ENCODE measurements at regions not wholly inside any gene's neighbourhood (a gene's known extent, or its start where the extent isn't known, plus 50 kb on each side); places are given as distances from the start of the nearest gene placed in this dataset.

DNA sequence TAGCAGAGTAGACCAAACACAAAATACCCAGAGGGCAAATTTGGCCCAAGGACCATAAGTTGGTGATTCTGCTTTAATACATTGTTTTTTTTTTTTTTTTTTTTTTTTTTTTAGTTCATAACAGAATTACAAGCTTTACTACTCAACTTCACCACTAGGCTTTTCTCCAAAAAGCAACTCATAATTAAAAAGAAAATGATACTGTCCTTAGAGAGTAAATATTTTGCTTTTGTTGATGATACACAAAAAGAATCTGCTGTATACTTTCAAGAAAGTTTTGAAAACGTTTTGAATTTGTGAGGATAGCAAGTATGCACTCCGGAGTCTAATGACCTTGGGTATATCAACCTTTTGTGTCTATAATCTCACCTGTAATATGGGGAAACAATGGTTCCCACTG is 68.9 kb upstream of the LMO3 start:
- Histone ChIP-seq H3K27ac (ENCODE audit: low read length) (no peak overlapping the region), H3K27me3 (ENCODE audit: control insufficient read depth, insufficient read depth, low read length) (no peaks in the 10 kb centered on the region), H3K36me3 (ENCODE audit: control insufficient read depth, insufficient read depth, low read length) (no peaks in the 10 kb centered on the region), H3K9me3 (ENCODE audit: control insufficient read depth, insufficient read depth, low read length) (no peaks in the 10 kb centered on the region), H3K4me3 (ENCODE audit: low read length) (no peak overlapping the region), H3K4me1 (ENCODE audit: control insufficient read depth, insufficient read depth, low read length) (no peaks in the 10 kb centered on the region)
- 54% methylated on average over 2 of the region's 2 CpGs for WGBS (ENCODE audit: insufficient coverage)
- ATAC-seq (no peak), DNase-seq (no peak)
- Mint-ChIP-seq H3K36me3 (no peaks in the 10 kb centered on the region), H3K4me1 (no peaks in the 10 kb centered on the region), H3K27me3 (ENCODE audit: low read depth in 2 of 2) (no peaks in the 10 kb centered on the region), H3K27ac (no peak overlapping the region), H3K9me3 (peaks cover 4 to 16% of the 10 kb centered on the region in 2 donors), H3K4me3 (no peak overlapping the region)
- TF ChIP-seq, protein P1, sequence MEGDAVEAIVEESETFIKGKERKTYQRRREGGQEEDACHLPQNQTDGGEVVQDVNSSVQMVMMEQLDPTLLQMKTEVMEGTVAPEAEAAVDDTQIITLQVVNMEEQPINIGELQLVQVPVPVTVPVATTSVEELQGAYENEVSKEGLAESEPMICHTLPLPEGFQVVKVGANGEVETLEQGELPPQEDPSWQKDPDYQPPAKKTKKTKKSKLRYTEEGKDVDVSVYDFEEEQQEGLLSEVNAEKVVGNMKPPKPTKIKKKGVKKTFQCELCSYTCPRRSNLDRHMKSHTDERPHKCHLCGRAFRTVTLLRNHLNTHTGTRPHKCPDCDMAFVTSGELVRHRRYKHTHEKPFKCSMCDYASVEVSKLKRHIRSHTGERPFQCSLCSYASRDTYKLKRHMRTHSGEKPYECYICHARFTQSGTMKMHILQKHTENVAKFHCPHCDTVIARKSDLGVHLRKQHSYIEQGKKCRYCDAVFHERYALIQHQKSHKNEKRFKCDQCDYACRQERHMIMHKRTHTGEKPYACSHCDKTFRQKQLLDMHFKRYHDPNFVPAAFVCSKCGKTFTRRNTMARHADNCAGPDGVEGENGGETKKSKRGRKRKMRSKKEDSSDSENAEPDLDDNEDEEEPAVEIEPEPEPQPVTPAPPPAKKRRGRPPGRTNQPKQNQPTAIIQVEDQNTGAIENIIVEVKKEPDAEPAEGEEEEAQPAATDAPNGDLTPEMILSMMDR (IDR thresholded peaks at IDR 0.05) = no peak
- intact Hi-C loops (cut with micrococcal nuclease) = no loop called here

DNA sequence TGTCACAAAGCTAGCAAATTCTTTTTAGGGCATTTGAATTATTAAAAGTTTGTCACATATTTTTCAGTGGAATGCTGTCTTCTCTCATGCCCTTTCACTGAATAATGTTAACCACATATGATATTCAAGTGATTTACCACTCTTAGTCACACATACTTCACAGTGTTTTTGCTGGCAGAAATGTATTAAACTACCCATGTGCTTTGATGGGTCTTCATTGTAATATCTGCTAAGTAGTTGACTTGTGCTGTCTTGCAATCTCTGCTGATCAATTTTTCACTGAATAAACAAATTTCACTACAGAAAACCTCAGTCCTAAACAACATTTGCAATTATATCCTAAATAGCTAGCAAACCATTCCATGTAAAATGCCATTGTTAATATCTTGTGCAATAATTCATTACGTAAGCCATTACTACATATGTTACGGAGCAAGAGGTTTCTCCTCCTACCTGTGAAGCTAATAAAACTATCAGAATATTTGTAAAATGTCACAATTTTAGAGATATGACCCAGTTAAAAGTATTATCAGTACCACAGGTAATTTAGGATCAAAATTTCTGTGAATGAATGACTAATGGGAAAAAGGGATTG is 64.6 kb upstream of the LMO3 start:
- Histone ChIP-seq H3K27me3 (ENCODE audit: control insufficient read depth, insufficient read depth, low read length) (no peaks in the 10 kb centered on the region), H3K27ac (ENCODE audit: low read length) (no peak overlapping the region), H3K9me3 (ENCODE audit: control insufficient read depth, insufficient read depth, low read length) (no peaks in the 10 kb centered on the region), H3K36me3 (ENCODE audit: control insufficient read depth, insufficient read depth, low read length) (no peaks in the 10 kb centered on the region), H3K4me1 (ENCODE audit: control insufficient read depth, insufficient read depth, low read length) (no peaks in the 10 kb centered on the region), H3K4me3 (ENCODE audit: low read length) (no peak overlapping the region)
- ATAC-seq = no peak
- Mint-ChIP-seq H3K36me3 (no peaks in the 10 kb centered on the region), H3K9me3 (peaks cover 2 to 8% of the 10 kb centered on the region in 2 donors), H3K27me3 (ENCODE audit: low read depth in 2 of 2) (no peaks in the 10 kb centered on the region), H3K4me3 (no peak overlapping the region), H3K27ac (no peak overlapping the region), H3K4me1 (no peaks in the 10 kb centered on the region)
- DNase-seq = no peak
- intact Hi-C loops (cut with micrococcal nuclease) = no loop called here
- no CpG with 5 or more reads among the region's 2 CpGs for WGBS (ENCODE audit: insufficient coverage)
- TF ChIP-seq, protein P1 (IDR thresholded peaks at IDR 0.05) = no peak

DNA sequence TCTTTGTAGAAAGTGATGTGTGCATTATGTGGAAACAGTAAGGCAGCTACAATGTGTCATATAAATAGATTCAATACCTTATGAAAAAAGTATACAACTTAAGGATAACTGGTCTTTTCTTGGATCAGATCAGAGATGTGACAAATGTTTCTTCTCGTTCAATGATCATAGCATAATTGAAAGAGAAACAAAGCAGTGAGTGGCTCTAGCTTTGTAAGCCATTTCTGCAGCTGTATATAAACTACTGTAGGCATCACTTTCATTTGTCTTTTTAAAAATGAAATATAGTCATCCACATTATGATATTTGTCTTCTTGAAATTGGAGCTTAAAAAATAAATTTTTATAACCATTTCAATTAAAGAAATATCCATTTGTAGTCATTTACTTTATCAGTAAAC is 63.8 kb upstream of the LMO3 start:
- no peaks in the 10 kb centered on the region for H3K27me3 ChIP-seq (ENCODE audit: control insufficient read depth, insufficient read depth, low read length)
- Mint-ChIP-seq H3K4me1 (no peaks in the 10 kb centered on the region), H3K27ac (no peak overlapping the region), H3K9me3 (peaks cover 2 to 10% of the 10 kb centered on the region in 2 donors), H3K36me3 (no peaks in the 10 kb centered on the region), H3K27me3 (ENCODE audit: low read depth in 2 of 2) (no peaks in the 10 kb centered on the region), H3K4me3 (no peak overlapping the region)
- no peaks in the 10 kb centered on the region for H3K36me3 ChIP-seq (ENCODE audit: control insufficient read depth, insufficient read depth, low read length)
- no peak overlapping the region for H3K4me3 ChIP-seq (ENCODE audit: low read length)
- H3K4me1 ChIP-seq (ENCODE audit: control insufficient read depth, insufficient read depth, low read length) = no peaks in the 10 kb centered on the region
- intact Hi-C loops (cut with micrococcal nuclease) = no loop called here
- no peak overlapping the region for H3K27ac ChIP-seq (ENCODE audit: low read length)
- TF ChIP-seq, protein P1 (IDR thresholded peaks at IDR 0.05) = no peak
- ATAC-seq (no peak), DNase-seq (no peak)
- H3K9me3 ChIP-seq (ENCODE audit: control insufficient read depth, insufficient read depth, low read length) = no peaks in the 10 kb centered on the region
- 71% methylated on average over 1 of the region's 1 CpG for WGBS (ENCODE audit: insufficient coverage)

DNA sequence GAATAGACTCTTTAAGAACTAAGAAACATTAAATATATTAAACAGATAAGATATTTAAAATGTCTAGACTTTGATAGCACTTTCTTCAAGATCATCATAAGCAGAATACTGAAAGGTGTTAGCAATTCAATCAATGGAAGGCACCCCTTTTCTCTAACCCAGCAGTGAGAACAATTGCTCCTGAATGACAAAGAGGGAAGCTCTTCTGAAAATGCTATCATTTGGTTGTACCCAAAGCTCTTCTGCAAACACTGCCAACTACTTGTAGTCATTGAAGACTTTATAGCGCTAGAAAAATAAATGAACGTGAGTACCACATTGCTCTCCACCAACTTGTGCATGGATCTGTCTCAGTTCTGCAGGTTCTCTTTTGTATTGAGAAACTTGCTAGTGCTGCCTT is 62.2 kb upstream of the LMO3 start:
- H3K9me3 Mint-ChIP-seq = peaks cover 7 to 16% of the 10 kb centered on the region in 2 donors
- H3K27ac ChIP-seq (ENCODE audit: low read length) = no peak overlapping the region
- DNase-seq (no peak), ATAC-seq (no peak)
- no peaks in the 10 kb centered on the region for H3K27me3 Mint-ChIP-seq (ENCODE audit: low read depth in 2 of 2)
- H3K27me3 ChIP-seq (ENCODE audit: control insufficient read depth, insufficient read depth, low read length) = no peaks in the 10 kb centered on the region
- H3K4me3 Mint-ChIP-seq = no peak overlapping the region
- TF ChIP-seq, protein P1 (IDR thresholded peaks at IDR 0.05) = no peak
- H3K36me3 Mint-ChIP-seq = no peaks in the 10 kb centered on the region
- H3K27ac Mint-ChIP-seq = no peak overlapping the region
- H3K36me3 ChIP-seq (ENCODE audit: control insufficient read depth, insufficient read depth, low read length) = no peaks in the 10 kb centered on the region
- H3K4me1 Mint-ChIP-seq = no peaks in the 10 kb centered on the region
- no peaks in the 10 kb centered on the region for H3K4me1 ChIP-seq (ENCODE audit: control insufficient read depth, insufficient read depth, low read length)
- intact Hi-C loops (cut with micrococcal nuclease) = no loop called here
- H3K4me3 ChIP-seq (ENCODE audit: low read length) = no peak overlapping the region
- H3K9me3 ChIP-seq (ENCODE audit: control insufficient read depth, insufficient read depth, low read length) = no peaks in the 10 kb centered on the region
- 74% methylated on average over 2 of the region's 2 CpGs for WGBS (ENCODE audit: insufficient coverage)
